HG02623 (cell line): ENCODE measurements at regions not wholly inside any gene's neighbourhood (a gene's known extent, or its start where the extent isn't known, plus 50 kb on each side); places are given as distances from the start of the nearest gene placed in this dataset.
"Not testable (repeated sequence)": the region's sequence is repeated elsewhere in the genome, so short reads cannot be mapped to it uniquely, and the experiment has no call there.

Experiments used
- ATAC-seq: cut with Tn5 transposase; IDR thresholded peaks from one replicate; pipeline ENCODE4 v1.9.1; 2021; ENCODE audit warnings: moderate library complexity; ENCODE audit not compliant: unreplicated experiment

GRCh38 chr5:122599000-122599399 is 175.9 kb upstream of the SNX2 start:
- ATAC-seq = no peak

GRCh38 chr5:122600924-122601323 is 174.0 kb upstream of the SNX2 start:
- no peak for ATAC-seq

GRCh38 chr5:122602700-122603099 is 172.2 kb upstream of the SNX2 start:
- ATAC-seq = no peak

- no peak for ATAC-seq
Measured at GRCh38 chr5:122605236-122605635, 169.6 kb upstream of the SNX2 start.

GRCh38 chr5:122607818-122608217 is 167.1 kb upstream of the SNX2 start:
- ATAC-seq = no peak

GRCh38 chr5:122608222-122608621 is 166.7 kb upstream of the SNX2 start:
- no peak for ATAC-seq

- no peak for ATAC-seq
Measured at GRCh38 chr5:122611406-122611805, 163.5 kb upstream of the SNX2 start.

GRCh38 chr5:122612901-122613300 is 162.0 kb upstream of the SNX2 start:
- ATAC-seq = no peak

GRCh38 chr5:122615146-122615545 is 159.7 kb upstream of the SNX2 start:
- no peak for ATAC-seq

- no peak for ATAC-seq
Measured at GRCh38 chr5:122615832-122616231, 159.0 kb upstream of the SNX2 start.

- not testable (repeated sequence) for ATAC-seq
Measured at GRCh38 chr5:122618046-122618445, 156.8 kb upstream of the SNX2 start.

- ATAC-seq = not testable (repeated sequence)
Measured at GRCh38 chr5:122620768-122621167, 154.1 kb upstream of the SNX2 start.

GRCh38 chr5:122628714-122629113 is 146.2 kb upstream of the SNX2 start:
- ATAC-seq = not testable (repeated sequence)

GRCh38 chr5:122629121-122629677 is 145.7 kb upstream of the SNX2 start:
- ATAC-seq = no peak

GRCh38 chr5:122638581-122638980 is 136.3 kb upstream of the SNX2 start:
- no peak for ATAC-seq

- no peak for ATAC-seq
Measured at GRCh38 chr5:122639033-122639432, 135.8 kb upstream of the SNX2 start.

- ATAC-seq = no peak
Measured at GRCh38 chr5:122639864-122640263, 135.0 kb upstream of the SNX2 start.

- no peak for ATAC-seq
Measured at GRCh38 chr5:122649080-122649479, 125.8 kb upstream of the SNX2 start.

- ATAC-seq = no peak
Measured at GRCh38 chr5:122653087-122654017, 121.5 kb upstream of the SNX2 start.

GRCh38 chr5:122656160-122656559 is 118.7 kb upstream of the SNX2 start:
- no peak for ATAC-seq

GRCh38 chr5:122656577-122656976 is 118.3 kb upstream of the SNX2 start:
- no peak for ATAC-seq

- no peak for ATAC-seq
Measured at GRCh38 chr5:122661496-122662180, 113.2 kb upstream of the SNX2 start.
